Stimulated activated naive CD8-positive, alpha-beta T cell treated with anti-CD3 and anti-CD28 coated beads, Interleukin-15, Interleukin-2, amounts not matched to agents 100 U/mL and 50 U/mL, for 24 hours (primary cell): ENCODE measurements at regions not wholly inside any gene's neighbourhood (a gene's known extent, or its start where the extent isn't known, plus 50 kb on each side); places are given as distances from the start of the nearest gene placed in this dataset.

ENCODE experiments used
- ATAC-seq: fragments of 150-1000 bp; cut with Tn5 transposase; one replicate; pipeline ENCODE4 v1.10.0; 2021
- DNase-seq: peaks from one replicate; pipeline ENCODE4 v3.0.0; 2021

DNA sequence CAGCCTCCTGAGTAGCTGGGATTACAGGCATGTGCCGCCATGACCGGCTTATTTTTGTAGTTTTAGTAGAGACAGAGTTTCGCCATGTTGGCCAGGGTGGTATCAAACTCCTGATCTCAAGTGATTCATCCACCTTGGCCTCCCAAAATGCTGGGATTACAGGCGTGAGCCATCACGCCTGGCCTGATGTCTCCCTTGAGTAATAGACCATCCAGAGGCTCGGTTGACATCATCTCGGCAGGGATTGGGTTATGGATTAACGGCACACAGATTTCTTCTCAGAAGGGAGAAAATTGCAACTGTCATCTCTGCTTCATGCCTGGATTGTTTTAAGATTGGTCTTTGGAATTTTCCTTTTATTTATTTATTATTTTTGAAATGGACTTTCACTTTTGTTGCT lies 239.2 kb upstream of the LARGE1 start:
- no peak for ATAC-seq
- no peak for DNase-seq

DNA sequence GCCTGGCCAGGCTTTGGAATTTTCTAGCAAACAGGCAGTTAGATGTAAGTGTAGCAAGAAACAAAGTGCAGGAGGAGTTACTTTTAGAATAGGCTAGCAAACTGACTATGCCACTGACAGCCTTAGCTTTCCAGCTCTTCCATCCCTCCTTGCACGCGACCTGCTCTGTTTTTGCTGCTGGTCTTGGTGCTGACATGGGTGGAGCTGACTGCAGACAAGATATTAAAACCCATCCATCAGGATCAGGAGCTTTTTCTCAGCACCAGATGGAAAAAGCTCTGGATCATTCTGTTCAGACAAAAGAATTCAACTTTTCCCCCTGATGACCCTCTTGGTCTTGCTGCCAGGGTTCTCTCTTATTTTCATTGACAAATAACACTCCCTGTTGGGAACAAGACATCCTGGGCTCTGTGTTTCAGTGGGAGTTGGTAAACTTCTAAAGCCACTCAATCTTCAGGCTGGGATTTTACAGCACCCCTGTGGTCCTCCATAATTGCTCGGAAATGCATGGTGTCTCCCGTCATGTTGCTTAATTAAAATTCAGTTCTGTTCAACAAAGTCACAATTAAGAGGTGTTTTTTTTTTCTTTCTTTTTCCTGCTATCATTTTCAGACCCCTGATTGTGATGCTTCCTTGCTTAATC lies 240.0 kb upstream of the LARGE1 start:
- DNase-seq (no peak), ATAC-seq (no peak)

DNA sequence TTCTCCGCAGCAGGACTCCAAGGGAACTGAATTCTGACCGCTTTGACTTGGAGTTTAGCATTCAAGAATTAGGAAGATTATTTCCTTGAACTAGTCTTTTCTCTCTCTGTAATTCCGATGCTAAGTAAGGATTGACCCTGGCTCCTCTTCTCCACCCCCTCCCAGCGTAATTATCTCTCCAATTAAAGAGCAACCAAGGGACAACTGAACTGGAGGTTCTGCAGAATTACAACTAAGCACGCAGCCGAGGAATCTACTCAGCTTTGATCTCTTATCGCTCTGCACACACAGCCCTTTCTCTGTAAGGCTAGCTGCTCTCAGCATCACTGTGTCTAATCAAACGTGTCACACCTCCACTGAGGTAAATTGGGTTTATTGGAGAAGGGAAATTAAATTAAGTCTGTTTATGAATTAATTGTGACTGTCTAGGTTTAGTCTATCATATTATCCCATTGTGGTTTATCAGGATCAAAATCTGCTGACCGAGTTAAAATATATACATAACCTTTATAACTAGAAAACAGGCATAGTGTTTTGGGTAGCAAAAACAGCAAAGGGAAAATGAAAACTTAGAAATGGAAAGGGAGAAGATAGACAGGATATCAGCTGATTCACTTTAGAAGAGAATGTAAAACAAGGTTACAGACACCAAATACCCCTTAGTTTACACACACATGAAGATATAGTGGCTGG lies 241.3 kb upstream of the LARGE1 start:
- no peak for DNase-seq

DNA sequence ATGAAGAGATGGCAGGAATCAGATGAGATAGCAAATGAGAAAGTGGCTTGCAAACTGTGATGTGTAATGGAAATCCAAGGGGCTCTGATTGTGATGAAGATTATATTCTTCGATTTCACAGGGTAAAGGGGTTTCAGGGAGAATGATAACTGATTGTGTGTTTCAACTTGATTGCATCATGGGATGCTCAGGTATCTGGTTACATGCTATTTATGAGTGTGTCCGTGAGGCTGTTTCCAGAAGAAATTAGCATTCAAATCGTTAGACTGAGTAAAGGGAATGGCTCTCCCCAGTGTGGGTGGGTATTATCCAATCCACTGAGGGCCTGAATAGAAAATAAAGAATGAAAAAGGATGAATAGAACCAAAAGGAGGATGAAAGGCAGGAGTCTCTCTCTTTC lies 278.7 kb upstream of the LARGE1 start:
- DNase-seq (no peak), ATAC-seq (no peak)

More for the DNA sequence above, 241.3 kb upstream of the LARGE1 start:
- no peak for ATAC-seq

DNA sequence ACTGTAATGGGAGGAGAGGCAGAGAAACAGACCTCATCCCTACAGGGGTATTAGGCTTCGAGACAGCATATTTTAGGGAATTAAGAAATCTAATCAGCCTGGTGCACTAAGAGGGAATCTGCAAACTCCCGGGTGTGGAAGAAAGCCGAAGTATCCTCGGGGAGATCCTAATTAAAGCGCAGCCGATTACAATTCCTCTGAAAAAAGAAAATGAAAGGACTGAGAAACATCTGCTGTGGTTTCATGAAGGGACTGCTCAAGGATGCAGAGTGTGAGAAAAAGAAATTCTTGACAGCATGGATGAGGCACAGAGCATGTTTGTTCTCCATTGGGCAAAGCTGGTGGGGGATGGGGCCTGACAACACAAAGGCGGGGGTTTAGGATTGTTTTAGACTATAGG lies 290.0 kb upstream of the LARGE1 start:
- DNase-seq (no peak), ATAC-seq (no peak)

DNA sequence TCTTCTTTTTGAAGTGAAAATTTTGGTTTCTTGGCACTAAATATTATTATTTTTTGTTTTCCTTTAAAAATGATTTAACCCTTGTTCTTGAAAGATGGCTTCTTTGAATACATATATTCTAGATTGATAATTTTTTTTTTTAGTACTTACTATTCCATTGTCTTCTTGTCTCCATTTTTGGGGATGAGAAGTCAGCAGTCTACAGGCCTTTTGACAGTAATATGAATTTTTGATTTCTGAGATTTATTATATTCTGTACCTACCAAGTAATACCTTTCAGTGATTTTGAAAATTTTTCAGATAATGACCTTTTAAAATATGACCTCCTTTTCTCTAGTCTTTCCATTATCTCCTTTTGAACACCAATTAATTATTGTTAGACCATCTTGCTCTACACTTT lies 294.1 kb upstream of the LARGE1 start:
- no peak for ATAC-seq
- no peak for DNase-seq

DNA sequence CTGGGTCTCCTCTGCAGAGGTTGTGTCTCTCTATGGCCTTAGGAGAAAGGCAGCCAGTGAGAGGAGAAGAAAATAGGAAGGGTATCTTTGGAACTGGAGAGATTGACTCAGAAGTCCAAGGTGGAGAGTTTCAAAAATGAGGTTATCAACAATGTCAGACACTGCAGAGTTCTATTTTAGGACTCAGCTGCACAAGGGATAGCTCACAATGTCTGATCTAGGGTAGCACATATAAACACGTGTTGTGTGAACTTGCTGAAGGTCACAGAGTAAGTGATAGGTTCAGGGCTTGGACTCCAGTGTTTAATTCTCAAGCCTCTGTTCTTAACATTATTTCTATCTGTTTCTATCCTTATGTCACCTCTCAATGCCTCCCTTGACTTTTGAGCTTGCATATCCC lies 305.0 kb upstream of the LARGE1 start:
- no peak for DNase-seq
- ATAC-seq, result no peak

DNA sequence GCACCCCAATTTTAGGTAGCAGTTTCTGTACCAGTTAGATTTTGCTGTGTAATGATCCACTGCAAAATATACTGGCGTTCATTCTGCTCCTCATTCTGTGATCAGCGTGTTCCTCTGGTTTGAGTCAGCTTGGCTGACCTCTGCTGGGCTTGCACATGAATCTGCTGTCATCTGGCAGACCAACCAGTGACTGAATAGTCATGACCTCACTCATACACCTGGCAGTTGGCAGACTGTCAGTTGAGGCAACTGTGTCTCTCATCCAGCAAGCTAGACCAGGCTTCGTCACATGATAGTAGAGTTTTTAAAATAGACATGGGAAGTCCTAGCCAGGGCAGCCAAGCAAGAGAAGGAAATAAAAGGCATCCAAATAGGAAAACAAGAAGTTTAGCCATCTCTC lies 316.3 kb upstream of the LARGE1 start:
- ATAC-seq, result no peak

DNA sequence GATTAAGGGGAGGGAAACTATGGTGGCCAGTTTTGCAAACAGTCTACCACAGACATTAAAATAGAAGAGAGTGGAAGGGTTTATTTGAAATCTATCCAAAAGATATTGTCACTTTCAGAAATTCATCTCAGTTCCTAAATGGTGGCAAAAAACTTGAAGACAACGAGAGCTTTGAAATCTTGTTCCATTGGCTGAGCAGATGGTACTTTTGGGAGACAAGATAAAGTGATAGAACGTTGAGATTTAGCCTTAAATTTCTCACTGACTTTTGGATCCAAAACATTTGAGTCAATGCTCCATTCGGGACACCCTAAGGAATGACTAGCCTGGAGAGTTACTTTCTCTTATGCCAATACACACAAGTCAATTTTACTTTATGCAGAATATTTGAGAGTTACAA lies 319.1 kb upstream of the LARGE1 start:
- no peak for ATAC-seq

More for the DNA sequence above, 316.3 kb upstream of the LARGE1 start:
- no peak for DNase-seq

DNA sequence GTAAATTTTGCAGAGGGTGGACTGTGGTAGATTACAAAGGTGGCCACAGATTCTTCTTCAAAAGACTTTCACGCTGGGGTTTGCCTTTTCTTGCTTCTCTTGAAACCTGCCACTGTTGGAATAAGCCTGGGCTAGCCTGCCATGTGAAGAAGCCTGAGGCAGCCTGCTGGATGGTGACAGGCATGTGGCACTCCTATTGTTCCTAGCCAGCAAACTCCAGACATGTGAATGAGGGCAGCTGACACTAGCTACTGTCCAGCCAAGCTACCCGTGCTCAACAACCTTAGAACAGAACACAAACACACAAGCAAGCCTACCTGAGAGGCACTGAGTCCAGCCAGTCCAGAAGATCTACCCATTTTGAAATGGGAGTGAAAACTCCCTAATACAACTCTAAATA lies 322.7 kb upstream of the LARGE1 start:
- no peak for DNase-seq
- no peak for ATAC-seq

More for the DNA sequence above, 319.1 kb upstream of the LARGE1 start:
- DNase-seq, result no peak

DNA sequence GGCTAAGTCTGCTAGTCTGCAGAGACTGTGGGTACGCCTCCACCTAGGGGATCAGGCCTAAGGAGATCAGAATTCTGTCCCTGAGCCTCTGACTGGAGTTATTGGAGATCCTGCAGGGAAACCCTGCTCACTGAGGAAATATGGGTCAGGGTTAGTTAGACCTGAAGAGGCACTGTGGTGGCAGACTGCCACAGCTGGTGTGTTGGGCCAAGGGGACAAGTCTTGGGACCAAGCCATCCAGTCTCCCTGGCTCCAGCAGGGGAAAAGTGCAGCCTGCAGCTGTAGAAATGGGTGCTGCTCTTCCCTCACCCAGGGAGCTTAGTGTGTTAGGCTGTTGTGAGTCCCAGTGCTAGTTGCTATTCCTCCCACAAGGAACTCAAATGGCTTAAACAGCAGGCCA lies 334.8 kb upstream of the LARGE1 start:
- DNase-seq, result no peak
- ATAC-seq, result no peak

DNA sequence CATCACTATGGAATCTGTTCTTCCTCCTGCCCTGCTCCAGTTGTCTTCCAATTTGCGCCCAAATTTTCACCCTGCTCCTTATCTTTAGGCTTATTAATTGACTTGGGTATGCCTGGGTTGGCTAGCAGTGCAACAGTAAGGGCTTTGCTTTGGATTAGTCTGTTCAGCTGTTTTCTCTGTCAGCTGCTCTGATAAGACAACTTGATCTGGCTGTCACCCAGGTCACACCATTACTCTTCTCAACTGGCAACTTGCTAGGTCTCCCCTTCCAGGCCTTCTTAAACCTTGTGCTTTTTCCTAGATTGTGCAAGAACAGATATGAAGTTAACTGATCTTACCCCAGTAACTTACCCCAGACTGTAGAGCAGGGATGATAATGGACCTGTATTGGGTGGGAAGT lies 357.8 kb upstream of the LARGE1 start:
- ATAC-seq, result no peak

DNA sequence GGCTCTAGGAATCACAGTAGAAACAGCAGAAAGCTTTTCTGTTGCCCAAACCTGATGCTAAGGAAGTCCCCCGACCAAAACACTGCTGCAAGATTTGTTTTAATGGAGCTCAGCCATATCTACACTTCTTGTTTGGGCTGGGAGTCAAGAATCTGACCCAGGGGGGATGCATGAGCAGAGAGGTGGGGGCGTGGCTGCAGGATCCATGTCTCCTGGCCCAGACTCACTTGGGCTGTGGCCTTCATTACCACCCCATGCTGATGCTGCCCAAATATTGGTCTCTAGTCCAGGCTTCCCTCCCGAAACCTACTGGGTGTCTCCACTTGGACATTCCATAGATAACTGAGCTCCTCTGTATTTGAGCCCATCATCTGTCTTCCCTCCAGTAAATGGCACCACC lies 361.5 kb upstream of the LARGE1 start:
- DNase-seq (no peak), ATAC-seq (no peak)

More for the DNA sequence above, 357.8 kb upstream of the LARGE1 start:
- no peak for DNase-seq

DNA sequence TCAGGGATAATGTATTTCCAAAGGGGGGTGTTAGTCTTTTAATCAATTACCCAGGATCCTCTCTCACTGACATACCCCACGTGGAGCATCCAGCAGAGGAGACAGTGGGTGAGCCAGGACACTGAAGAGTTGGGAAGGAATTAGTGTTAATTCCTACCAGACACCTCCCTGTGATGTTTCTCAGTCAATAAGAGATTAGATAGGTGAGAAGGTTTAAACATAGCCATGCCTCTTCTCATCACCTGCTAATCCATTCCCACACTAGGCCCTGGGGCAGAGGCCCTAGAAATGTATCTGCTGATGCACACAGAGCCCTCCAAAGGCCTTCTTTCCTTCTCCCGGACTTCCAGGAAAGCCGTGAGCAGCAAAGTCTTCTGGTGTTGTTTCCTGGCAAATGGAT lies 363.6 kb upstream of the LARGE1 start:
- ATAC-seq (no peak), DNase-seq (no peak)

DNA sequence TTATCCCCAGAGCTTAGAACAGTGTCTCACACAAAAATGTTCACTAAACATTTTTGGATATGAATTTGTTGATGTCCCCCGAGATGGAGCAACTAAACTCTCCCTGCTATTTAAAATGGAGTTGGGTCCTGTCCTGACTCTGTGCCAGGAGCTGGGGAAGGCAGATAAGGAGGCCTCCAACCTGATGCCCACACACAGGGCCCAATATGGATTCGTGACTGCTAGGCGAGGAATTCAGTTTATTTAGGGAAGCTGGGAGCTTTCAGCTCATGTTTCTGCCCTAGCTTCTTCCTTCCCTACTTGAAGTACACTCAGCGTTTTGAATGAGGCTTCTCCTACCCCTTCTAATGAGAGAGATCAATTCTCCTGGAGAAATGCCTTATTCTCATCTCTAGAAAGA lies 373.0 kb upstream of the LARGE1 start:
- ATAC-seq, result no peak
- no peak for DNase-seq

DNA sequence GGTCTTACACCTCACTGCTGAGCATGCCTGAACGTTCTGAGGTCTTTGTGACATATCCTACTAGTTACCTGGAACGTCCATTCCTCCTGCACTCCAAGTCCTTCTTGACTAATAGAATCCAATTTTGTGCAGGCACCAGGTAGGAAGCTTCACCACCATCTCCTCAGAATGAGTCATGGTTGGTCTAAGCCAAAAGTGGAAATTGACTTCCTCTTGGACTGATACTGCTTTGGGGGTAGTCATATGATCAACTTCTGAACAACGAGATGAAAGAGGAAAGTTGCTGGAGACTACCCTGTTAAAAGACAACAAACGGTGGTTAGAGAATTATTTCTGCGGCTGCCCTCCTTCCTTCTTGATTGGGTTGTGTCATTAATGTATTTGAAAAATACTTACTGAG lies 374.2 kb upstream of the LARGE1 start:
- ATAC-seq (no peak), DNase-seq (no peak)

DNA sequence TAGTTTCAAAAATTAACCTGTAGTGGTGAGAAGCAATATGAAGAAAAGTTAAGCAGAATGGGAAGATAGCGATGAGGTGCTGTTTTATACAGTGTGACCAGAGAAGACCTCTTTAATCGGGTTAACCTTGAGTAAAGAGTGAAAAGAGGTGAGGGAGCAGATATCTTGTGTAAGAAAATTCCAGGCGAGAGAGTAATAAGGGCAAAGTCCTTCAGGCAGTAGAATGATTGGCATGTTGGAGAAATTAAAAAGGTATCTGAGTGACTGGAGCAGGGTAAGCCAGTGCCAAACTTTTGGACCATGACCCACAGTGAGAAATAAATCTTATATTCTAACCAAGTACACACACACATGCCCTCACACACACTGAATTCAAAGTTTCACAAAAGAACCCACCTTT lies 374.7 kb upstream of the LARGE1 start:
- ATAC-seq (no peak), DNase-seq (no peak)

DNA sequence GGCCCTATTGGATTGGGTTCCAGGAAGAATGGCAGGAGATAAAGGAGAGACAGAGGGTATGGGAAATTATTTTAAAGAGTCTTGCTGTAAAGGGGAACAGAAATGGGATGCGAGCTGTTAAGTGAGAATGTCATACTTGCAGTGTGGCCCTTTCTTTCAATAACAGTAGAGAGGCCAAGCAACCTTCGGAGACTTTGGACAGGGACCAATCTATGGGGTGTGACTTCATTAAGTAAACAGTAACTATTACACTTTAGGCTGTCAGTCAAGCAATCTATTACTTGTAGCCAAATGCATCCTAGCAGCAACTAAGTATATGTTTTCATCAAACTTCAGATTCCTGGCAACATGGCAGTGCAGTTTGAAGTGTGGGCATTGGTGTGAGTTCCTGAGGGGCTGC lies 376.2 kb upstream of the LARGE1 start:
- DNase-seq (no peak), ATAC-seq (no peak)

DNA sequence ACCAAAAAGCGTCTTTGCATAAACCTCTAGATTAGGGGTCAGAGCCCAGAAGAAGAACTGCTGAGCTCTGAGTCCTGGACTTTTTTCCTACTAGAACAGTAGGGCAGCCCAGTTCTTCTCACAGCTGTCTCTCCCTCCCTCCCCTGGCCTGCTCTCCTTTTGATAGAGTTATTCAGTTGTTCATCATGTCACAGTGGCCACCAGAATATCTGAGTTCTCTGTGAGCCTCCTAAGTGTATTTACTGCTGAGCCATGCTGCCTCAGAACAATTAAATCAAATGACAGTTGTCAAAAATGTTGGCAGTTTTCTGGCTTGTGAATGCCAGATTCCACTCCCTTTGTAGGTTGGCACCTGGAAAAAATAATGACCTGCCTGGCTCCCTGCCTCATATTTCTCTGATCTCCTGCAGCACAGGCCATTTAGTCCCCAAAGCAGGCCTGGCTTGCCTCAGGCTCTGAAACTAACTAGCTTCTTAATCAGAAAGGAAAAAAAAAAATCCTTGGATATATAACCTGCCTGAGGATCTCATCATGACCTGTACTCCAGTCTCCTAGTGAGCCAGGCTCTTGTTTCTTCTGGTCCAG lies 377.4 kb upstream of the LARGE1 start:
- ATAC-seq (no peak), DNase-seq (no peak)

DNA sequence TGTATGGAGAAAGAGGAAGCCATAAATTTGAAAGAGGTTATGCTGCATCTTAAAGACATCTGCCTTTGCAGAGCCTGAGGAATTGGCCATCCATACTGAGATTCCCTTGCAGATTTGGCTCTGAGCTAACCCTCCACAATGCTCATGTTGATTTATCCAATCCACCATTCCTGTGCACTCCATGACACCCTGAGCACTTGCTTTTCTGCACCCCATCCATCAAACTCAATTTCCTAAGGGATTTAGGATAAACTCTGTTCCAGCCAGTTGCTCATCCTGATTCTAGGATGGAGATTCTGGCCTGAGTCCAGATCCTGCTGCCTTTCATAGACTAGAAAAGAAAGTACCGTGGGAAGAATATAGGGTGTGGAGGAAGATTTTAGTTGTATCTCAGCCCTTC lies 379.2 kb upstream of the LARGE1 start:
- no peak for DNase-seq

DNA sequence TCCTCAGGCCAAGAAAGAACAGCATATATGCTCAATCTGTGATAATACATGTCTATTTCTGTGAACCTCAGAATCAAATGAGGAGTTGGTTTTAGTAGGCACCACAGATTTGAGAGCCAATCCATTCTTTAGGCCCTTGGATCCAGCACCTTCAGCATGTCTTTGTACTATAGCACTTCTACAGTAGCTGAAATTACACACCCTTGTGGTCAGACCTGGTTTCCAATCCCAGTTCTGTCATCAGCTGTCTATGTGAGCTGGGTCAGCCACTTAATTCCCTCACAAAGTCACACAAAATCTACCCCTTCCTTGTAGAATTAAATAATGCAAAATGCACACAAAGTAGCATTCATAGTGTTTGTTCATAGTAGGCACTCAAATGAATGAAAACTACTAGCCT lies 381.3 kb upstream of the LARGE1 start:
- ATAC-seq (no peak), DNase-seq (no peak)

More for the DNA sequence above, 379.2 kb upstream of the LARGE1 start:
- ATAC-seq, result no peak

DNA sequence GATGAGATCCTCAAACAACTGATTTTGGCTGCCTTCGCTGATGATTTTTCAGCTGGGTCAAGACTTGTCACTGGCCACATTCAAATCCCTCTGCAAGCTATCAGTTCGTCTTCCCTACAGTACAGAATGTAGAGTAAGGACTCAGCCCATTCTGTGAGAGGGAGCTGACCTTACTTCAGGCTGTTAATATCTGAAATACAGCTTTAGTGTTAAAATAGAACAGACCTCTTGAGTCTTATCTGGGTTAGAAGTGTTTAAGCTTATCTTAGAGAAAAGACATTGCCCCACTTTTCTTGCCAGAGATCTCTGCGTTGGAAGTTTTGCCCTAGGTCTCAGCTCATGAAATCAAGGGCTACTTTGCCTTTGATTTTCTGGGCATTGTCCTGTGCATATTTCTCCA lies 383.4 kb upstream of the LARGE1 start:
- no peak for ATAC-seq
- no peak for DNase-seq

DNA sequence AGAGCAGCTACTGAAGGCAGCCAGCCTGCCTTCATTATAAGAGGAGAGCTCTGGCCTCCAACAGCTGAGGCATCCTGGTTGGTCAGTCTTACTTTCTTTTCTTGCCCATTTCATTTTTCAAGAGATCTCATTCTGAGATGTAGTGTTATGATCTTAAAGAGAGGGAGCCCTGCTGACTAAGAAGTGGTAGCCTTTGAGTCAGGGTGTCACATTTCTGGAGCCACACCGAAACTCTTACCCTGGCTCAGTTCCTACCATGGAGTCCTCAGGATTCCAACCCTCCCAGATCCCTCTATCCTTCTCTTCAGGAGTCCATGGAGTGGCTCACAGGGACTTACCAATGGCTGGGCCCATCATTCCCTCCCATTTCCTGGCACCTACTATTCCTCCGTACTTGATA lies 386.1 kb upstream of the LARGE1 start:
- DNase-seq (no peak), ATAC-seq (no peak)

DNA sequence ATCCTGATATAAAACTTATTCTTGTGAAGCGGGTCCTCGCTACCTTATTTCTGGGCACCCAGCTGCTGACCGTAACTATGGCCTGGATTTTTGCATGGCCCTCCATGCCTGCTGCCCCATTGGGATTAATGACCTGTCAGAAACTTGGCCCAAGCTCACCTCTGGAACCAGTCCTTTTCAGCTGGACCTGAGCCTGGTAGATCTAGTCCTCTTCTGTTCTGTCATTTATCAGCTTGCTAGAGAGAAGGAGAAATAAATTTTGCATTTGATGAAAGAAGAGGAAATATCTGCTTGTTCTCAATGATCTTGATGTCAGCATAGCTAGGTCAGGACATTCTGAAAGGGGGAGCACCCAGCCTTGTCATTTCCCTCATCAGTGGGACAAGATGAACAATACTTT lies 387.8 kb upstream of the LARGE1 start:
- DNase-seq, result no peak
- no peak for ATAC-seq
